Spleen (tissue), 11 donors: ENCODE measurements at regions not wholly inside any gene's neighbourhood (a gene's known extent, or its start where the extent isn't known, plus 50 kb on each side); places are given as distances from the start of the nearest gene placed in this dataset.

Experiments used
- DNase-seq: peaks from one replicate; pipeline ENCODE4 v3.0.0-alpha.2; 2020
- H3K27ac ChIP-seq, 8 donors: fragments of 200-600 bp; sonication (generic) in 7 of 8; 1 replicate in 4 of 8; 2 replicates in 4 of 8; pipeline versions ENCODE4 v1.5.0 to v1.8.0; 2016 to 2021; ENCODE audit warnings: inconsistent platforms in 4 of 8, mild to moderate bottlenecking in 4 of 8, moderate library complexity in 1 of 8
- H3K27me3 ChIP-seq, 7 donors: fragments of 200-600 bp; sonication (generic) in 6 of 7; replicated peaks in 1 of 7; 1 replicate in 4 of 7; 2 replicates in 3 of 7; pipeline versions ENCODE4 v1.5.0 to v1.8.0; 2016 to 2021; ENCODE audit warnings: inconsistent platforms in 3 of 7, mild to moderate bottlenecking in 1 of 7
- H3K36me3 ChIP-seq, 6 donors: fragments of 200-600 bp; sonication (generic) in 5 of 6; 1 replicate in 4 of 6; 2 replicates in 2 of 6; pipeline versions ENCODE4 v1.5.0 to v1.8.0; 2016 to 2021; ENCODE audit warnings: inconsistent platforms in 2 of 6
- H3K4me1 ChIP-seq, 6 donors: fragments of 200-600 bp; sonication (generic) in 5 of 6; 1 replicate in 3 of 6; 2 replicates in 3 of 6; pipeline versions ENCODE4 v1.5.0 to v1.8.0; 2016 to 2021; ENCODE audit warnings: inconsistent platforms in 3 of 6
- H3K4me3 ChIP-seq, 8 donors: fragments of 200-600 bp; sonication (generic) in 7 of 8; 1 replicate in 4 of 8; 2 replicates in 4 of 8; pipeline versions ENCODE4 v1.5.0 to v1.8.0; 2016 to 2021; ENCODE audit warnings: inconsistent platforms in 4 of 8, mild to moderate bottlenecking in 4 of 8, moderate library complexity in 2 of 8
- H3K9me3 ChIP-seq, 8 donors: fragments of 200-600 bp; sonication (generic) in 7 of 8; 1 replicate in 4 of 8; 2 replicates in 4 of 8; pipeline versions ENCODE4 v1.5.0 to v1.8.0; 2016 to 2021; ENCODE audit warnings: inconsistent platforms in 4 of 8
- POLR2A ChIP-seq, 3 donors: fragments of 450-650 bp; IDR thresholded peaks; one replicate each; pipeline ENCODE4 v1.5.1; 2017; ENCODE audit warnings: antibody characterized with exemption in 3 of 3, mild to moderate bottlenecking in 1 of 3
- POLR2AphosphoS5 ChIP-seq, 3 donors: sonication (generic); formaldehyde crosslinking; IDR thresholded peaks; one replicate each; pipeline ENCODE4 v1.5.1; 2017; ENCODE audit warnings: antibody characterized with exemption in 3 of 3
- WGBS, 5 donors: extraction: QIAGEN DNeasy Blood & Tissue Kit in 3 of 5; methylation state at CpG; one replicate each; pipeline versions ENCODE4 v1.1.5 to v1.1.7; 2013 to 2018; 5-methylcytosine and 5-hydroxymethylcytosine counted together
- intact Hi-C: fragments of 100-400 bp; cut with DNase I; formaldehyde crosslinking; loops from one replicate; pipeline ENCODE4 v1.15.0; 2023; ENCODE audit warnings: low total_unique reads
- TF ChIP-seq, protein P1 (sequence below), 11 experiments: fragments of 200-600 bp in 7 of 11; fragments of 450-650 bp in 4 of 11; sonication (generic) in 4 of 11; IDR thresholded peaks in 8 of 11; conservative IDR thresholded peaks in 3 of 11; 1 replicate in 7 of 11; 2 replicates in 4 of 11; pipeline versions ENCODE4 v1.4.0 to v1.8.0; 2016 to 2021; ENCODE audit warnings: antibody characterized with exemption in 11 of 11, inconsistent platforms in 4 of 11, mild to moderate bottlenecking in 1 of 11
- donor health status: healthy with polysubstance abuse.
- donor health status: DM: no; HTN: no; CAD: no; lungs with moderate emphysema.
- donor health status: DM: no; HTN: no; CAD: no.
- donor health status: Bipolar disorder and iron deficiency.
- donor health status: healthy.
- donor health status: DM: no; HTN: no; CAD: no.
- donor health status: DM: yes; HTN: yes; CAD: no.

GRCh38 chr6:164731539-164731938, 577.9 kb downstream of the C6orf118 start:
- Histone ChIP-seq H3K4me3 (no peak overlapping the region), H3K27me3 (no peaks in the 10 kb centered on the region), H3K27ac (no peak overlapping the region), H3K9me3 (peaks cover 0 to 30% (median 6%) of the 10 kb centered on the region in 8 donors), H3K4me1 (no peaks in the 10 kb centered on the region), H3K36me3 (no peaks in the 10 kb centered on the region)
- TF ChIP-seq POLR2AphosphoS5 (IDR thresholded peaks at IDR 0.05) (no peak), POLR2A (IDR thresholded peaks at IDR 0.05) (no peak)
- TF ChIP-seq, protein P1, sequence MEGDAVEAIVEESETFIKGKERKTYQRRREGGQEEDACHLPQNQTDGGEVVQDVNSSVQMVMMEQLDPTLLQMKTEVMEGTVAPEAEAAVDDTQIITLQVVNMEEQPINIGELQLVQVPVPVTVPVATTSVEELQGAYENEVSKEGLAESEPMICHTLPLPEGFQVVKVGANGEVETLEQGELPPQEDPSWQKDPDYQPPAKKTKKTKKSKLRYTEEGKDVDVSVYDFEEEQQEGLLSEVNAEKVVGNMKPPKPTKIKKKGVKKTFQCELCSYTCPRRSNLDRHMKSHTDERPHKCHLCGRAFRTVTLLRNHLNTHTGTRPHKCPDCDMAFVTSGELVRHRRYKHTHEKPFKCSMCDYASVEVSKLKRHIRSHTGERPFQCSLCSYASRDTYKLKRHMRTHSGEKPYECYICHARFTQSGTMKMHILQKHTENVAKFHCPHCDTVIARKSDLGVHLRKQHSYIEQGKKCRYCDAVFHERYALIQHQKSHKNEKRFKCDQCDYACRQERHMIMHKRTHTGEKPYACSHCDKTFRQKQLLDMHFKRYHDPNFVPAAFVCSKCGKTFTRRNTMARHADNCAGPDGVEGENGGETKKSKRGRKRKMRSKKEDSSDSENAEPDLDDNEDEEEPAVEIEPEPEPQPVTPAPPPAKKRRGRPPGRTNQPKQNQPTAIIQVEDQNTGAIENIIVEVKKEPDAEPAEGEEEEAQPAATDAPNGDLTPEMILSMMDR (IDR thresholded peaks at IDR 0.05 in 8 of 11, conservative IDR thresholded peaks at IDR 0.05 in 3 of 11) = no peak
- intact Hi-C loops = no loop called here
- 31 to 47% (median 38%) methylated on average over 4 of the region's 4 CpGs for WGBS, 5 donors
- DNase-seq = no peak

DNA sequence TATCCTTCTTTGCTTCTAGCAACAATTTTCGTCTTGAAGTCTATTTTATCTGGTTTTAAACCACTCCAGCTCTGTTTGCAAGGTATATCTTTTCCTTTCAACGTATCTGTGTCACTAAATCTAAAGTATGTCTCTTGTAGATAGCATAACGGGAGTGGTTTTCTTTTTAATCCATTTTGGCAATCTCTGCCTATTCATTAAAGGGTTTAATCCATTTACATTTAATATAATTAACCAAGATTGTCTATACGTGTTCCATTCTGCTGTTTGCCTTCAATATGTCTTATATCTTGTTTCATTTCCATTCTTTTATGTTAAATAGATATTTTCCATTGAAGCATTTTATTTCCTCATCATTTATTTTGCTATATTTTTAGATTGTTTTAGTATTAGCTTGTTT, 587.9 kb downstream of the C6orf118 start:
- Histone ChIP-seq H3K27ac (no peak overlapping the region), H3K27me3 (no peaks in the 10 kb centered on the region), H3K9me3 (peaks cover 0 to 46% (median 30%) of the 10 kb centered on the region in 8 donors), H3K4me3 (no peak overlapping the region), H3K4me1 (no peaks in the 10 kb centered on the region), H3K36me3 (no peaks in the 10 kb centered on the region)
- no peak for DNase-seq
- no peak for TF ChIP-seq POLR2A (IDR thresholded peaks at IDR 0.05)
- TF ChIP-seq, protein P1 (IDR thresholded peaks at IDR 0.05 in 8 of 11, conservative IDR thresholded peaks at IDR 0.05 in 3 of 11) = no peak
- TF ChIP-seq POLR2AphosphoS5 (IDR thresholded peaks at IDR 0.05) = no peak
- WGBS, 5 donors = 48 to 58% (median 55%) methylated on average over 4 of the region's 4 CpGs
- intact Hi-C loops = no loop called here

DNA sequence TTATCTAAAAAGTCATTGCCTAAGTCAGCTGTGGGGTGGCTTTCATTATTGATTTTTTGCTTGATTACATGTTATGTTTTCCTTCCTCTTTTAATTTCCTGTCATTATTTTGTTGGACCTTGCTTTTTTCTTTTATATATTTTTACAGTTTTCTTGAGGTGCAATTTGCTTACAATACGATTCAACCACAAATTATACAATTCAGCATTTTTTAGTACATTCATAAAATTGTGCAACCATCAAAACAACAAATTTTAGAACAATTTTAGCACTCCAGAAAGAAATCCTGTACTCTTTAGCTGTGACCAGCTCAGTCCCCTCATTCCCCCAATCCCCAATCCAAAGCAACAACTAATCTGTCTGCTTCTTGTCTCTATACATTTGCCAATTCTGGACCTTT, 608.9 kb downstream of the C6orf118 start:
- Histone ChIP-seq H3K9me3 (peaks cover 0 to 9% (median 5%) of the 10 kb centered on the region in 8 donors), H3K4me3 (no peak overlapping the region), H3K4me1 (no peaks in the 10 kb centered on the region), H3K36me3 (no peaks in the 10 kb centered on the region), H3K27ac (no peak overlapping the region), H3K27me3 (no peaks in the 10 kb centered on the region)
- 43 to 79% (median 59%) methylated on average over 1 of the region's 1 CpG for WGBS, 5 donors
- intact Hi-C loops = no loop called here
- DNase-seq = no peak
- TF ChIP-seq, protein P1 (IDR thresholded peaks at IDR 0.05 in 8 of 11, conservative IDR thresholded peaks at IDR 0.05 in 3 of 11) = no peak
- TF ChIP-seq POLR2AphosphoS5 (IDR thresholded peaks at IDR 0.05) (no peak), POLR2A (IDR thresholded peaks at IDR 0.05) (no peak)

- no peaks in the 10 kb centered on the region for H3K36me3 ChIP-seq
- intact Hi-C loops = no loop called here
- no peak for DNase-seq
- no peak overlapping the region for H3K4me3 ChIP-seq
- no peak overlapping the region for H3K27ac ChIP-seq
- TF ChIP-seq POLR2A (IDR thresholded peaks at IDR 0.05) (no peak), POLR2AphosphoS5 (IDR thresholded peaks at IDR 0.05) (no peak)
- TF ChIP-seq, protein P1 (IDR thresholded peaks at IDR 0.05 in 8 of 11, conservative IDR thresholded peaks at IDR 0.05 in 3 of 11) = no peak
- H3K9me3 ChIP-seq = peaks cover 0 to 8% (median 0%) of the 10 kb centered on the region in 8 donors
- no peaks in the 10 kb centered on the region for H3K27me3 ChIP-seq
- H3K4me1 ChIP-seq = no peaks in the 10 kb centered on the region
- 12 to 26% (median 19%) methylated on average over 4 of the region's 4 CpGs for WGBS, 5 donors
These were observed 613.5 kb downstream of the C6orf118 start for GRCh38 chr6:164695896-164696295.
